ENCODE measurements at regions not wholly inside any gene's neighbourhood (a gene's known extent, or its start where the extent isn't known, plus 50 kb on each side); places are given as distances from the start of the nearest gene placed in this dataset.

GRCh38 chr9:21607576-21607975 lies 125.5 kb upstream of the IFNE start:
- BruUV-seq (replicated peaks): no TSS peak
- no peaks in the 10 kb centered on the region for H3K9me3 ChIP-seq (ENCODE audit: low read length)
- H2AFZ ChIP-seq (ENCODE audit: low read length): no peak overlapping the region
- intact Hi-C loops (cut with micrococcal nuclease; ENCODE audit: unreplicated experiment): no loop called here
- POLR2A ChIA-PET: no interaction called here
- TF ChIP-seq EZH2phosphoT487 (IDR thresholded peaks at IDR 0.05; ENCODE audit: borderline replicate concordance, low read depth, low read length) (no peak), CTCF (conservative IDR thresholded peaks at IDR 0.05; ENCODE audit: low read length) (no peak)
- H3K27ac ChIP-seq (ENCODE audit: low read depth, low read length, poor library complexity, severe bottlenecking): no peak overlapping the region
- no peak overlapping the region for H3K4me2 ChIP-seq (ENCODE audit: low read length)
- no peaks in the 10 kb centered on the region for H3K4me1 ChIP-seq (ENCODE audit: insufficient read depth, low read length, poor library complexity, severe bottlenecking)
- no peaks in the 10 kb centered on the region for H3K79me2 ChIP-seq (ENCODE audit: insufficient read depth, low read depth, low read length)
- H4K20me1 ChIP-seq (ENCODE audit: insufficient read depth, low read length): no peaks in the 10 kb centered on the region
- no peaks in the 10 kb centered on the region for H3K36me3 ChIP-seq (ENCODE audit: insufficient read depth, low read length)
- CTCF ChIA-PET (ENCODE audit: unreplicated experiment): no interaction called here
- DNase-seq (ENCODE audit: low spot score): no peak
- H3K4me3 ChIP-seq (ENCODE audit: low read depth, low read length, poor library complexity, severe bottlenecking): no peak overlapping the region
- H3K9me2 ChIP-seq (ENCODE audit: insufficient read depth, low read length): no peaks in the 10 kb centered on the region

- DNase-seq (ENCODE audit: low spot score): no peak
- no peaks in the 10 kb centered on the region for H4K20me1 ChIP-seq (ENCODE audit: insufficient read depth, low read length)
- no peak overlapping the region for H3K4me3 ChIP-seq (ENCODE audit: low read depth, low read length, poor library complexity, severe bottlenecking)
- no peaks in the 10 kb centered on the region for H3K9me3 ChIP-seq (ENCODE audit: low read length)
- H3K4me1 ChIP-seq (ENCODE audit: insufficient read depth, low read length, poor library complexity, severe bottlenecking): no peaks in the 10 kb centered on the region
- H3K9me2 ChIP-seq (ENCODE audit: insufficient read depth, low read length): no peaks in the 10 kb centered on the region
- no TSS peak for BruUV-seq (replicated peaks)
- no peak overlapping the region for H3K27ac ChIP-seq (ENCODE audit: low read depth, low read length, poor library complexity, severe bottlenecking)
- ChIA-PET POLR2A (interaction anchor here (0.7 kb wide), 1 partner anchor 8 kb away, joined by 6 read pairs; no protein-coding TSS in a partner anchor), CTCF (ENCODE audit: unreplicated experiment) (no interaction called here)
- H3K4me2 ChIP-seq (ENCODE audit: low read length): no peak overlapping the region
- H3K79me2 ChIP-seq (ENCODE audit: insufficient read depth, low read depth, low read length): no peaks in the 10 kb centered on the region
- intact Hi-C loops (cut with micrococcal nuclease; ENCODE audit: unreplicated experiment): no loop called here
- no peaks in the 10 kb centered on the region for H3K36me3 ChIP-seq (ENCODE audit: insufficient read depth, low read length)
- TF ChIP-seq CTCF (conservative IDR thresholded peaks at IDR 0.05; ENCODE audit: low read length) (no peak), EZH2phosphoT487 (IDR thresholded peaks at IDR 0.05; ENCODE audit: borderline replicate concordance, low read depth, low read length) (no peak)
- H2AFZ ChIP-seq (ENCODE audit: low read length): no peak overlapping the region
These were observed 126.1 kb upstream of the IFNE start for GRCh38 chr9:21608200-21608599.

GRCh38 chr9:21609506-21609905 lies 127.4 kb upstream of the IFNE start:
- H3K4me3 ChIP-seq (ENCODE audit: low read depth, low read length, poor library complexity, severe bottlenecking): no peak overlapping the region
- no peak for DNase-seq (ENCODE audit: low spot score)
- no peak overlapping the region for H3K27ac ChIP-seq (ENCODE audit: low read depth, low read length, poor library complexity, severe bottlenecking)
- H3K9me2 ChIP-seq (ENCODE audit: insufficient read depth, low read length): no peaks in the 10 kb centered on the region
- no peaks in the 10 kb centered on the region for H3K36me3 ChIP-seq (ENCODE audit: insufficient read depth, low read length)
- H3K9me3 ChIP-seq (ENCODE audit: low read length): no peaks in the 10 kb centered on the region
- no peak overlapping the region for H2AFZ ChIP-seq (ENCODE audit: low read length)
- ChIA-PET CTCF (ENCODE audit: unreplicated experiment) (no interaction called here), POLR2A (no interaction called here)
- no peaks in the 10 kb centered on the region for H4K20me1 ChIP-seq (ENCODE audit: insufficient read depth, low read length)
- H3K4me2 ChIP-seq (ENCODE audit: low read length): no peak overlapping the region
- no TSS peak for BruUV-seq (replicated peaks)
- no peaks in the 10 kb centered on the region for H3K79me2 ChIP-seq (ENCODE audit: insufficient read depth, low read depth, low read length)
- TF ChIP-seq EZH2phosphoT487 (IDR thresholded peaks at IDR 0.05; ENCODE audit: borderline replicate concordance, low read depth, low read length) (no peak), CTCF (conservative IDR thresholded peaks at IDR 0.05; ENCODE audit: low read length) (no peak)
- intact Hi-C loops (cut with micrococcal nuclease; ENCODE audit: unreplicated experiment): no loop called here
- H3K4me1 ChIP-seq (ENCODE audit: insufficient read depth, low read length, poor library complexity, severe bottlenecking): no peaks in the 10 kb centered on the region
